ENCODE measurements at regions not wholly inside any gene's neighbourhood (a gene's known extent, or its start where the extent isn't known, plus 50 kb on each side); places are given as distances from the start of the nearest gene placed in this dataset.

- no peaks in the 10 kb centered on the region for H3K4me1 ChIP-seq
- H3K4me3 ChIP-seq: no peak overlapping the region
- TF ChIP-seq BHLHE40 (IDR thresholded peaks at IDR 0.05; ENCODE audit: low read depth, low read length): no peak
- no peak for TF ChIP-seq RARB (CRISPR knock-in tag; IDR thresholded peaks at IDR 0.05)
- TF ChIP-seq RNF2 (IDR thresholded peaks at IDR 0.05; ENCODE audit: borderline replicate concordance, low read depth): no peak
- no peak for TF ChIP-seq MAX (IDR thresholded peaks at IDR 0.05)
- no peak for TF ChIP-seq FOSB (CRISPR knock-in tag; IDR thresholded peaks at IDR 0.05)
- TF ChIP-seq RCOR1 (IDR thresholded peaks at IDR 0.05; ENCODE audit: low read depth, low read length): no peak
- no peak for TF ChIP-seq HMGXB4 (CRISPR knock-in tag; IDR thresholded peaks at IDR 0.05; ENCODE audit: borderline replicate concordance)
- no peak for TF ChIP-seq KDM5A (IDR thresholded peaks at IDR 0.05)
- no peak for TF ChIP-seq HDAC2 (IDR thresholded peaks at IDR 0.05)
- no peak for TF ChIP-seq GATA3 (IDR thresholded peaks at IDR 0.05; ENCODE audit: borderline replicate concordance)
- no peak for TF ChIP-seq JUN (IDR thresholded peaks at IDR 0.05)
- FAIRE-seq: no peak
- POLR2A ChIA-PET: no interaction called here
- DNase-seq (ENCODE audit: low read depth in 1 of 2, low spot score in 1 of 2): no peak
- no peak for ATAC-seq
- H3K4me2 ChIP-seq: no peak overlapping the region
- CTCF ChIA-PET: interaction anchor here (1.8 kb wide), 1 partner anchor 23 kb away, joined by 4 read pairs; no protein-coding TSS in a partner anchor
- no peaks in the 10 kb centered on the region for H3K9me3 ChIP-seq
- no peak overlapping the region for H3K27ac ChIP-seq
Measured at GRCh38 chr6:133772567-133772966, 116.3 kb upstream of the TCF21 start.

DNA sequence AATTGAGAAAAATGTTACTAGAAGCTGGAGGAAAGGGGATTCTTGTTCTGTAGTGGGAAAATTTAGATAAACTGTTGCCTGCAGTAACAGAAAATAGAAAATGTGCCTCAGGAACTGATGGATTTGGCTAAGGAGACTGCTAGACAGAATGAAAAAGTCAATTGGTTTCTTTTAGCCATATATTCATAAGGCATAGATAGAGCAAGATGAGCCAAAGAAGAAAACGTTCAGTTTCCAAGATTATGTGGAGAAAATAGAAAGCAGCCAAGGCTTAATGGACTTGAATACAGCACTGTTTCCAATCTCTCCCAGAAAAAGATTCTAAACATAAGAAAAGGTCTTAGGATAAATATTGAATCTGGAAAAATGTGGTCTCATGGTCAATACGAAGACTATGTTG, 115.1 kb upstream of the TCF21 start:
- no peak overlapping the region for H3K4me2 ChIP-seq
- H3K9me3 ChIP-seq: no peaks in the 10 kb centered on the region
- H3K27ac ChIP-seq: no peak overlapping the region
- H3K4me1 ChIP-seq: peaks cover 6% of the 10 kb centered on the region
- TF ChIP-seq TP53 (CRISPR knock-in tag; IDR thresholded peaks at IDR 0.05): no peak
- TF ChIP-seq, protein P1, sequence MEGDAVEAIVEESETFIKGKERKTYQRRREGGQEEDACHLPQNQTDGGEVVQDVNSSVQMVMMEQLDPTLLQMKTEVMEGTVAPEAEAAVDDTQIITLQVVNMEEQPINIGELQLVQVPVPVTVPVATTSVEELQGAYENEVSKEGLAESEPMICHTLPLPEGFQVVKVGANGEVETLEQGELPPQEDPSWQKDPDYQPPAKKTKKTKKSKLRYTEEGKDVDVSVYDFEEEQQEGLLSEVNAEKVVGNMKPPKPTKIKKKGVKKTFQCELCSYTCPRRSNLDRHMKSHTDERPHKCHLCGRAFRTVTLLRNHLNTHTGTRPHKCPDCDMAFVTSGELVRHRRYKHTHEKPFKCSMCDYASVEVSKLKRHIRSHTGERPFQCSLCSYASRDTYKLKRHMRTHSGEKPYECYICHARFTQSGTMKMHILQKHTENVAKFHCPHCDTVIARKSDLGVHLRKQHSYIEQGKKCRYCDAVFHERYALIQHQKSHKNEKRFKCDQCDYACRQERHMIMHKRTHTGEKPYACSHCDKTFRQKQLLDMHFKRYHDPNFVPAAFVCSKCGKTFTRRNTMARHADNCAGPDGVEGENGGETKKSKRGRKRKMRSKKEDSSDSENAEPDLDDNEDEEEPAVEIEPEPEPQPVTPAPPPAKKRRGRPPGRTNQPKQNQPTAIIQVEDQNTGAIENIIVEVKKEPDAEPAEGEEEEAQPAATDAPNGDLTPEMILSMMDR (IDR thresholded peaks at IDR 0.05): no peak
- TF ChIP-seq, protein P2, sequence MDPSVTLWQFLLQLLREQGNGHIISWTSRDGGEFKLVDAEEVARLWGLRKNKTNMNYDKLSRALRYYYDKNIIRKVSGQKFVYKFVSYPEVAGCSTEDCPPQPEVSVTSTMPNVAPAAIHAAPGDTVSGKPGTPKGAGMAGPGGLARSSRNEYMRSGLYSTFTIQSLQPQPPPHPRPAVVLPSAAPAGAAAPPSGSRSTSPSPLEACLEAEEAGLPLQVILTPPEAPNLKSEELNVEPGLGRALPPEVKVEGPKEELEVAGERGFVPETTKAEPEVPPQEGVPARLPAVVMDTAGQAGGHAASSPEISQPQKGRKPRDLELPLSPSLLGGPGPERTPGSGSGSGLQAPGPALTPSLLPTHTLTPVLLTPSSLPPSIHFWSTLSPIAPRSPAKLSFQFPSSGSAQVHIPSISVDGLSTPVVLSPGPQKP (IDR thresholded peaks at IDR 0.05; ENCODE audit: low read depth, low read length): no peak
- TF ChIP-seq EP300 (IDR thresholded peaks at IDR 0.05): no peak
- TF ChIP-seq GATA3 (IDR thresholded peaks at IDR 0.05; ENCODE audit: borderline replicate concordance): no peak
- no peak for TF ChIP-seq CHD4 (IDR thresholded peaks at IDR 0.05; ENCODE audit: borderline replicate concordance)
- no peak for TF ChIP-seq ZFP36 (IDR thresholded peaks at IDR 0.05; ENCODE audit: borderline replicate concordance, partially characterized antibody)
- no peak for TF ChIP-seq EHF (CRISPR knock-in tag; IDR thresholded peaks at IDR 0.05)
- no peak for TF ChIP-seq HMGXB4 (CRISPR knock-in tag; IDR thresholded peaks at IDR 0.05; ENCODE audit: borderline replicate concordance)
- no peak for TF ChIP-seq HEYL (CRISPR knock-in tag; IDR thresholded peaks at IDR 0.05)
- no peak for TF ChIP-seq RFX5 (IDR thresholded peaks at IDR 0.05)
- TF ChIP-seq ZNF302 (CRISPR knock-in tag; IDR thresholded peaks at IDR 0.05): no peak
- TF ChIP-seq TFCP2L1 (CRISPR knock-in tag; IDR thresholded peaks at IDR 0.05): no peak
- no peak for TF ChIP-seq JUNB (IDR thresholded peaks at IDR 0.05)
- TF ChIP-seq ATOH8 (CRISPR knock-in tag; IDR thresholded peaks at IDR 0.05; ENCODE audit: low read depth): no peak
- DNase-seq (ENCODE audit: low read depth in 1 of 2, low spot score in 1 of 2): no peak
- no peak for FAIRE-seq
- 94% methylated on average over 2 of the region's 2 CpGs for WGBS (ENCODE audit: missing lambda C conversion rate)
- no peak overlapping the region for H3K4me3 ChIP-seq
- ChIA-PET POLR2A (no interaction called here), CTCF (interaction anchor here (1.8 kb wide), 1 partner anchor 22 kb away, joined by 4 read pairs; no protein-coding TSS in a partner anchor)
- no peak for ATAC-seq

Measured in A549 (cell line).